Astrocyte of the spinal cord (primary cell): ENCODE measurements at regions not wholly inside any gene's neighbourhood (a gene's known extent, or its start where the extent isn't known, plus 50 kb on each side); places are given as distances from the start of the nearest gene placed in this dataset.

Source experiments
- DNase-seq: peaks from one replicate; pipeline ENCODE4 v3.0.0; 2011; ENCODE audit warnings: low read depth, low spot score
- H3K4me3 ChIP-seq: 2 replicates; pipeline ENCODE4 v1.5.1; 2011; ENCODE audit warnings: low read depth, mild to moderate bottlenecking, low read length, moderate library complexity
- CTCF ChIP-seq: IDR thresholded peaks from 2 replicates; pipeline ENCODE4 v1.5.1; 2012; ENCODE audit warnings: low read depth, mild to moderate bottlenecking, low read length, inconsistent platforms
- in situ Hi-C: cut with HindIII; loops from 2 replicates; pipeline ENCODE4 v1.10.0; 2017; ENCODE audit warnings: low sequenced_read_pairs

- no peak for TF ChIP-seq CTCF
- in situ Hi-C loops = no loop called here
- no peak overlapping the region for H3K4me3 ChIP-seq
- DNase-seq = peak; percentile 66
These were observed 2318.0 kb downstream of the PCDH9 start for GRCh38 chr13:64912141-64912540.

- no peak overlapping the region for H3K4me3 ChIP-seq
- no peak for TF ChIP-seq CTCF
- DNase-seq = no peak
- in situ Hi-C loops = no loop called here
These were observed 2320.0 kb downstream of the PCDH9 start for GRCh38 chr13:64910096-64910495.

GRCh38 chr13:64909184-64909583 is 2321.0 kb downstream of the PCDH9 start:
- DNase-seq = no peak
- TF ChIP-seq CTCF = no peak
- in situ Hi-C loops = no loop called here
- no peak overlapping the region for H3K4me3 ChIP-seq

- no peak for DNase-seq
- no peak overlapping the region for H3K4me3 ChIP-seq
- no peak for TF ChIP-seq CTCF
- in situ Hi-C loops = no loop called here
These were observed 2330.1 kb downstream of the PCDH9 start for GRCh38 chr13:64900039-64900438.

GRCh38 chr13:64884976-64885375 is 2345.2 kb downstream of the PCDH9 start:
- no peak for DNase-seq
- no peak for TF ChIP-seq CTCF
- H3K4me3 ChIP-seq = no peak overlapping the region
- in situ Hi-C loops = no loop called here

- H3K4me3 ChIP-seq = no peak overlapping the region
- no peak for TF ChIP-seq CTCF
- no peak for DNase-seq
- in situ Hi-C loops = no loop called here
These were observed 2353.0 kb downstream of the PCDH9 start for GRCh38 chr13:64877176-64877575.

GRCh38 chr13:64871742-64872141 is 2358.4 kb downstream of the PCDH9 start:
- no peak overlapping the region for H3K4me3 ChIP-seq
- in situ Hi-C loops = no loop called here
- no peak for TF ChIP-seq CTCF

More at GRCh38 chr13:64871742-64872141, 2358.4 kb downstream of the PCDH9 start:
- no peak for DNase-seq
